NCI-H774 (cell line): ENCODE measurements at regions not wholly inside any gene's neighbourhood (a gene's known extent, or its start where the extent isn't known, plus 50 kb on each side); places are given as distances from the start of the nearest gene placed in this dataset.

Experiments
- DNase-seq: peaks from one replicate; lab custom pipeline; 2025; lab: John Stamatoyannopoulos, UW

GRCh38 chr2:157150747-157151146 lies 106.8 kb upstream of the GALNT5 start:
- no peak for DNase-seq

- DNase-seq = no peak
These were observed 105.1 kb upstream of the GALNT5 start for GRCh38 chr2:157152362-157152761.

GRCh38 chr2:157155992-157156391 lies 101.5 kb upstream of the GALNT5 start:
- DNase-seq = no peak

- no peak for DNase-seq
These were observed 99.4 kb upstream of the GALNT5 start for GRCh38 chr2:157158111-157158510.

GRCh38 chr2:157159221-157159934 lies 98.1 kb upstream of the GALNT5 start:
- no peak for DNase-seq

- no peak for DNase-seq
These were observed 97.4 kb upstream of the GALNT5 start for GRCh38 chr2:157160111-157160510.

GRCh38 chr2:157164370-157164769 lies 93.1 kb upstream of the GALNT5 start:
- no peak for DNase-seq

- no peak for DNase-seq
These were observed 92.6 kb upstream of the GALNT5 start for GRCh38 chr2:157164891-157165290.

GRCh38 chr2:157168501-157168900 lies 89.0 kb upstream of the GALNT5 start:
- no peak for DNase-seq

GRCh38 chr2:157169889-157170288 lies 87.6 kb upstream of the GALNT5 start:
- no peak for DNase-seq

GRCh38 chr2:157170299-157170698 lies 87.2 kb upstream of the GALNT5 start:
- DNase-seq = no peak

- no peak for DNase-seq
These were observed 85.3 kb upstream of the GALNT5 start for GRCh38 chr2:157172239-157172638.

GRCh38 chr2:157172866-157173578 lies 84.5 kb upstream of the GALNT5 start:
- no peak for DNase-seq

GRCh38 chr2:157173740-157174184 lies 83.7 kb upstream of the GALNT5 start:
- no peak for DNase-seq

- DNase-seq = no peak
These were observed 83.2 kb upstream of the GALNT5 start for GRCh38 chr2:157174321-157174720.

- DNase-seq = no peak
These were observed 80.9 kb upstream of the GALNT5 start for GRCh38 chr2:157176602-157177001.

GRCh38 chr2:157178874-157179273 lies 78.6 kb upstream of the GALNT5 start:
- DNase-seq = no peak

- DNase-seq = no peak
These were observed 78.0 kb upstream of the GALNT5 start for GRCh38 chr2:157179324-157180105.

GRCh38 chr2:157180359-157180758 lies 77.1 kb upstream of the GALNT5 start:
- no peak for DNase-seq

GRCh38 chr2:157181234-157181633 lies 76.3 kb upstream of the GALNT5 start:
- DNase-seq = no peak

GRCh38 chr2:157182204-157182709 lies 75.2 kb upstream of the GALNT5 start:
- DNase-seq = no peak

GRCh38 chr2:157182834-157183396 lies 74.6 kb upstream of the GALNT5 start:
- DNase-seq = no peak
